Inflammatory macrophage (primary cell): ENCODE measurements at regions not wholly inside any gene's neighbourhood (a gene's known extent, or its start where the extent isn't known, plus 50 kb on each side); places are given as distances from the start of the nearest gene placed in this dataset.
A peak's percentile ranks its signal among the peaks of the same experiment; 100 is the strongest.
"Not testable (repeated sequence)": the region's sequence is repeated elsewhere in the genome, so short reads cannot be mapped to it uniquely, and the experiment has no call there.

Source experiments
- DNase-seq, 2 donors: peaks; one replicate each; pipeline ENCODE4 v3.0.0-alpha.2; 2020 to 2022

- no peak for DNase-seq
Observed at GRCh38 chr1:168826269-168826668, 97.3 kb upstream of the DPT start.

- DNase-seq: no peak
Observed at GRCh38 chr1:168827557-168827956, 98.6 kb upstream of the DPT start.

GRCh38 chr1:168829876-168830275 is 100.9 kb upstream of the DPT start:
- no peak for DNase-seq

- DNase-seq: no peak
Observed at GRCh38 chr1:168830562-168830961, 101.6 kb upstream of the DPT start.

- no peak for DNase-seq
Observed at GRCh38 chr1:168832661-168833060, 103.7 kb upstream of the DPT start.

GRCh38 chr1:168833362-168833761 is 104.4 kb upstream of the DPT start:
- no peak for DNase-seq

GRCh38 chr1:168833801-168834224 is 104.8 kb upstream of the DPT start:
- DNase-seq: no peak

GRCh38 chr1:168834225-168834872 is 105.3 kb upstream of the DPT start:
- no peak for DNase-seq

GRCh38 chr1:168835176-168835575 is 106.2 kb upstream of the DPT start:
- peak; percentile 36 to 67 for DNase-seq

GRCh38 chr1:168835791-168836190 is 106.8 kb upstream of the DPT start:
- DNase-seq: no peak

GRCh38 chr1:168836469-168836868 is 107.5 kb upstream of the DPT start:
- DNase-seq: no peak

- DNase-seq: not testable (repeated sequence)
Observed at GRCh38 chr1:168837230-168837629, 108.2 kb upstream of the DPT start.

- DNase-seq: no peak
Observed at GRCh38 chr1:168842306-168842705, 113.3 kb upstream of the DPT start.

GRCh38 chr1:168842916-168843315 is 113.9 kb upstream of the DPT start:
- DNase-seq: no peak

- no peak for DNase-seq
Observed at GRCh38 chr1:168843401-168843800, 114.4 kb upstream of the DPT start.

GRCh38 chr1:168843950-168844349 is 114.9 kb upstream of the DPT start:
- DNase-seq: no peak

GRCh38 chr1:168845140-168845539 is 116.1 kb upstream of the DPT start:
- DNase-seq: no peak

- no peak for DNase-seq
Observed at GRCh38 chr1:168848051-168848450, 119.0 kb upstream of the DPT start.

- no peak for DNase-seq
Observed at GRCh38 chr1:168861421-168862004, 132.5 kb upstream of the DPT start.

- DNase-seq: no peak
Observed at GRCh38 chr1:168863772-168864171, 134.8 kb upstream of the DPT start.

- no peak for DNase-seq
Observed at GRCh38 chr1:168864266-168864665, 135.3 kb upstream of the DPT start.

GRCh38 chr1:168865850-168866620 is 137.0 kb upstream of the DPT start:
- DNase-seq: no peak

GRCh38 chr1:168867941-168868634 is 139.1 kb upstream of the DPT start:
- DNase-seq: no peak
